C4-2B (cell line): ENCODE measurements at regions not wholly inside any gene's neighbourhood (a gene's known extent, or its start where the extent isn't known, plus 50 kb on each side); places are given as distances from the start of the nearest gene placed in this dataset.
A peak's percentile ranks its signal among the peaks of the same experiment; 100 is the strongest.

Experiments
- H3K27ac ChIP-seq: fragments of 450-650 bp; 2 replicates; pipeline ENCODE4 v1.5.1; 2017
- ZFX ChIP-seq: fragments of 450-650 bp; IDR thresholded peaks from 2 replicates; pipeline ENCODE4 v1.6.1; 2017
- TF ChIP-seq, protein P1 (sequence below): fragments of 450-650 bp; conservative IDR thresholded peaks from 2 replicates; pipeline ENCODE4 v1.5.1; 2017; ENCODE audit warnings: mild to moderate bottlenecking

DNA sequence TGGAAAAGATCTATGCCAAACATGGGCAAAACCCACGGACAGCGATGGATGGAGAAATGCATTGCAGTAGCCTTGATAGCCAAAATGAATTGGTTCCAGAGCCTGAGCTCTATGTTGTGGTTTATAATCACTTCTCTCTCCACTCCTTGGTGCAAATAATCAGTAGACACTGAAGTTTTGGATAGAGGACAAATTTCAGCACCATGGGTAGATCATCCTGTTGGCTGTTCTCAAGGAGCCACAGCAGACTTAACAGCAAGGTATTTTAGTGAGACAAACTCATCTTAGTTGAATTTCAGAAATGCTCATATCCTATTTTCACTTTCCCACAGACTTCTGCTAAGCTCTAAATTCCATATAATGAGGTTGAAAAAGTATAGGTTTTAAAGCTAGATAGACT, 88.3 kb upstream of the CCL1 start:
- no peak for TF ChIP-seq ZFX
- TF ChIP-seq, protein P1, sequence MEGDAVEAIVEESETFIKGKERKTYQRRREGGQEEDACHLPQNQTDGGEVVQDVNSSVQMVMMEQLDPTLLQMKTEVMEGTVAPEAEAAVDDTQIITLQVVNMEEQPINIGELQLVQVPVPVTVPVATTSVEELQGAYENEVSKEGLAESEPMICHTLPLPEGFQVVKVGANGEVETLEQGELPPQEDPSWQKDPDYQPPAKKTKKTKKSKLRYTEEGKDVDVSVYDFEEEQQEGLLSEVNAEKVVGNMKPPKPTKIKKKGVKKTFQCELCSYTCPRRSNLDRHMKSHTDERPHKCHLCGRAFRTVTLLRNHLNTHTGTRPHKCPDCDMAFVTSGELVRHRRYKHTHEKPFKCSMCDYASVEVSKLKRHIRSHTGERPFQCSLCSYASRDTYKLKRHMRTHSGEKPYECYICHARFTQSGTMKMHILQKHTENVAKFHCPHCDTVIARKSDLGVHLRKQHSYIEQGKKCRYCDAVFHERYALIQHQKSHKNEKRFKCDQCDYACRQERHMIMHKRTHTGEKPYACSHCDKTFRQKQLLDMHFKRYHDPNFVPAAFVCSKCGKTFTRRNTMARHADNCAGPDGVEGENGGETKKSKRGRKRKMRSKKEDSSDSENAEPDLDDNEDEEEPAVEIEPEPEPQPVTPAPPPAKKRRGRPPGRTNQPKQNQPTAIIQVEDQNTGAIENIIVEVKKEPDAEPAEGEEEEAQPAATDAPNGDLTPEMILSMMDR: no peak
- H3K27ac ChIP-seq: no peak overlapping the region

DNA sequence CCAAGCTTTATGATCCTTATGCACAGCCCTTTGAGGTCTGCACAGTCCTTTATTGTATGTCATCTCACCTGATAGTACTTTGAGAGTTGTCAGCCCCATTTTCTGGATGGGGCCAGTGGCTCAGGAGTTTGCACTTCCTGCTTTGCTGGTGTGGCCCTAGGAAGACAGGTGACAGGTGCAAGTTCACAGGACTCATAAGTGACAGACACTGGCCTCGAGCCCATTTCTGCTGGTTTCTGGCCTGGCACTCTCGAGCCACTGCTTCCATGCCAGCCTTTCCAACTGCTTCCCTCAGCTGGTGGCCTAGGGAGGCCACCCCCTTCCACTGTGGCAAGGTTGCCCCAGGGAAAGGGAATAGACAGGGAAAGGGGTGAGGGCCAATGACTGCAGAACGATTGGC, 84.4 kb upstream of the CCL1 start:
- H3K27ac ChIP-seq: no peak overlapping the region
- no peak for TF ChIP-seq ZFX
- TF ChIP-seq, protein P1: no peak

DNA sequence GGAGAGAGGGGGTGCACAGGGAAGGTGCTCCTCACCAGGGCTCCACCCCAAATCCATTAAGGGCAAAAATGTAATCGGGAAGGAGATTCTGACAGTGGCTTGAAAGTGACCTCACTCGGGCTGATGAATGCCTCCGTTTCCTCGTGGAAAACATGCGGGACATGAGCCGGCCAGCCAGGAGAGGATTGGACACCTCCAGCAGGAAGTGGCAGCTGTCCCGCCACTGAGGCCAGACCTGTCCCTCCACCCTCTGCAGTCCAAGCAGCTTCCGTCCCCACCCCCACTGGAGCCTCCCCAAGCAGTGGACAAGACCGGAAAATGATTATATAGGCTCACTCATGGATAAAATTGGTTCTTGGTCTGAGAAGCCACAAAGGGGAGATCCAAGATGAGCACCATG, 82.1 kb upstream of the CCL1 start:
- no peak for TF ChIP-seq ZFX
- TF ChIP-seq, protein P1: no peak
- no peak overlapping the region for H3K27ac ChIP-seq

DNA sequence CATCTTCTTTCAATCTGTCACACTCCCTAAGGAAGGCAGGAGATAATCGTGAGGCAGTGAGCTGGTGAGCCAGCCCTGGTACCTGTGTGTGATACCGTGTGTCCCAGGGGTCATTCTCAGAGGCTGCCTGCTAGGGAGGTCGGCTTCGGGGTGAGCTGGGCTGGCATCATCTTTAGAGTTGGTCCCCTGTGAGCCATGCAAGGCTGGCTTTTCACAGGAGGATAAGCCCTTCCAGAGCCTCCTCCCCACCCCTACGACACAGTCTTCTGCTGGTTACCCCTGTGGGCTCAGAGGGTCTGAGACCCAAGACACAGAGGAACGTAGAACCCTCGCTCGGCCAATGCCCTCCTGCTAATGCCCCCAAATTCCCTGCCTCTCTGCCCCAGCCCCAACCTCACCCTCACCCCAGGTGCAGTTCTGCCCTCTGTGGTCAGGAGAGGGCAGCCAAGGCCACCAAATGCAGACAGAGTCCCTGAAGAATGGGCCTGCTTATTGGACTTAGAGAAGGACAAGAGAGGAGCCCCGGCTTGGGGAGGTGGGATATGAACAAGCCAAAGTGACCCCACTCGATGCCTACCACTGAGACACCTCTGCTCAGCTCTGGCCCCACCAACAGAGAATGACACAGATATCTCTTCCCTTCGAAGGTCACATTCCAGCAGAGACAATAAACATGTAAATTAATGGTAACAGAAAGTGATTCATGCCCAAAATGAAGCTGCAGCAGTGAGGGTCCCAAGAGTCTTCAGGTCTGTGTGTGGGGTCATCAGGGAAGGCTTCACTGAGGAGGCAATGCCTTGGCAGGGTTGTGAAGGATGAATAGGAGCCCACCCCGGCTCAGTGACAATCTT, 80.8 kb upstream of the CCL1 start:
- H3K27ac ChIP-seq: no peak overlapping the region
- no peak for TF ChIP-seq ZFX
- TF ChIP-seq, protein P1: peak; percentile 45

DNA sequence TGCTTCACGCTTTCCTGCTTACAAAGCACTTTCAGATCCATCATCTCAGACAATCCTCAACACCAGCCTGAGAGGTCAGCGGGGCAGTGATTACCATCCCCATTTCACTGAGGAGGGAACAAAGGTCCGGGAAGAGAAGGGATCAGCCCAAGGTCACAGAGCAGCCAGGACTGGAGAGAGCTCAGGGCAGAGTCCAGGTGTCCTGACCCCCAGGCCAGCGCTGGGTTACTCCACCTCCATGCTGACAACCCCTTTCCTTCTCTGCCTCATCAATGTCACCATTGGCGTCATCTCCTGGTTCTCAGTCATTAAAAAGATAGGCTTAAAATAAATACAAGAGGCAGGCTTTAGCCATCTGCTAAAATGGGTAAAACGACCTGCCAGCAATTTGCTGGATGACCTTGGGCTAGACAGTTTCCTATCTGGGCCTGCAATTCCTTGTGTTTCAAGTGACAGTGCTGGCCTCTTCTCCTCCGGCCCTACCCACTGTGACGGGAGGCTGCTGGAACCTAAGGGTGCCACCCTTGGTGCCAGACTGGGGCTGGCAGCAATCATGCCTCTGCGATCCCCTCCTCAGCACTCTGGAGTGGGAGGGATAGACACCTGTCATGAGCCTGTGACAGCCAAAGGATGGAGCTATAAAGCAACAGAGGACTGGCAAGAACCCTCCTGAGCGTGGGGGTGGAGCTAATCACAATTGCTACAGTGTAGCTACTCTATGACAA, 79.5 kb upstream of the CCL1 start:
- H3K27ac ChIP-seq: no peak overlapping the region
- no peak for TF ChIP-seq ZFX
- TF ChIP-seq, protein P1: no peak

DNA sequence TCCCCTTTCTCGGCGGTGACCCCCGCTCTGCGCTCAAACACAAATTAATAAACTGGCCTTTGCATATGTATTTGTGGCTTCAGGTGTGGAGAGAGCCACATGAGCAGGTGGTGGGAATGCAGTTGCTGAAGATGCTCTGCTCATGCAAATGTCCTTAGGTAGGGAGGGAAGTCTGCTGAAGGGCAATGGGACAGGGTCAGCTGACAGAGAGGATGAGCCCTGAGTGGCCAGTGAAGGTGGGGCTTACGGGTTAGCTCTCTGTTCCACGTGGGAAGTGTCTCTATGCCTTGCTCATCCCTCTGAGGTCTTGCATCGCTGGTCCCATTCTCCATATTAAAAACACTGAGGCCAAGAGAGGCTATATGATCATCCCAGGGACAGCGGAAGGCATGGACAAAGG, 74.2 kb upstream of the CCL1 start:
- TF ChIP-seq, protein P1: no peak
- TF ChIP-seq ZFX: no peak
- no peak overlapping the region for H3K27ac ChIP-seq

DNA sequence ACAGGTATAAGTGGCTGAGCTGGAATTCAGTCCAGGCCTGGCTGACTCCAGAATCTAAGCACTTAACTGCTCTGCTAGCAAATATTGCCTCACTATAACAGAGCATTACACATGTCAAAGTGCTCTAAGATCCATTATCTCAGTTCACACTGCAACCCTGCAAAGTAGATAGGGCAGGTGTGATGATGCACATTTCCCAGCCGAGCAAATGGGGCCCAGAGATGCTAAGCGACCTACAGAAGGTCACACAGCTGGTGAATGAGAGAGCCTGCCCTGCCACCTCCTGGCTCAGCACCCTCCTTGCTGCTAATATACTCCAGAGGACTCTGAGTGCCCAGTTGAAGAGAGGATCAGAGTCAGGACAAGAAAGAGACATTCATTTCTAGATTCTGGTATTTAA, 73.6 kb upstream of the CCL1 start:
- no peak overlapping the region for H3K27ac ChIP-seq
- TF ChIP-seq, protein P1: no peak
- no peak for TF ChIP-seq ZFX
